GM21529 (cell line): ENCODE measurements at regions not wholly inside any gene's neighbourhood (a gene's known extent, or its start where the extent isn't known, plus 50 kb on each side); places are given as distances from the start of the nearest gene placed in this dataset.
"Not testable (repeated sequence)": the region's sequence is repeated elsewhere in the genome, so short reads cannot be mapped to it uniquely, and the experiment has no call there.

Source experiments
- ATAC-seq: cut with Tn5 transposase; IDR thresholded peaks from one replicate; pipeline ENCODE4 v1.9.1; 2021; ENCODE audit not compliant: unreplicated experiment

- no peak for ATAC-seq
Observed at GRCh38 chr7:24428676-24429075, 144.6 kb upstream of the PALS2 start.

- ATAC-seq = no peak
Observed at GRCh38 chr7:24432677-24433076, 140.6 kb upstream of the PALS2 start.

- no peak for ATAC-seq
Observed at GRCh38 chr7:24434972-24435371, 138.3 kb upstream of the PALS2 start.

GRCh38 chr7:24436131-24436920, 136.9 kb upstream of the PALS2 start:
- ATAC-seq = no peak

- no peak for ATAC-seq
Observed at GRCh38 chr7:24438232-24438631, 135.0 kb upstream of the PALS2 start.

- ATAC-seq = not testable (repeated sequence)
Observed at GRCh38 chr7:24439104-24439503, 134.1 kb upstream of the PALS2 start.

GRCh38 chr7:24440892-24441291, 132.4 kb upstream of the PALS2 start:
- no peak for ATAC-seq

GRCh38 chr7:24441314-24442027, 131.8 kb upstream of the PALS2 start:
- peak; percentile 61 for ATAC-seq

GRCh38 chr7:24442170-24442777, 131.0 kb upstream of the PALS2 start:
- peak; percentile 25 for ATAC-seq

- no peak for ATAC-seq
Observed at GRCh38 chr7:24444666-24445440, 128.4 kb upstream of the PALS2 start.

- ATAC-seq = no peak
Observed at GRCh38 chr7:24448038-24448437, 125.2 kb upstream of the PALS2 start.

- ATAC-seq = not testable (repeated sequence)
Observed at GRCh38 chr7:24449416-24449815, 123.8 kb upstream of the PALS2 start.

- peak; percentile 80 for ATAC-seq
Observed at GRCh38 chr7:24455813-24456525, 117.3 kb upstream of the PALS2 start.

GRCh38 chr7:24456526-24457218, 116.6 kb upstream of the PALS2 start:
- no peak for ATAC-seq

GRCh38 chr7:24457219-24457558, 116.1 kb upstream of the PALS2 start:
- ATAC-seq = no peak

- ATAC-seq = no peak
Observed at GRCh38 chr7:24462117-24462516, 111.1 kb upstream of the PALS2 start.

- ATAC-seq = no peak
Observed at GRCh38 chr7:24462984-24463383, 110.3 kb upstream of the PALS2 start.

- ATAC-seq = no peak
Observed at GRCh38 chr7:24463474-24463873, 109.8 kb upstream of the PALS2 start.

- no peak for ATAC-seq
Observed at GRCh38 chr7:24464861-24465260, 108.4 kb upstream of the PALS2 start.

GRCh38 chr7:24466168-24466768, 107.0 kb upstream of the PALS2 start:
- ATAC-seq = no peak
